Activated CD4-positive, alpha-beta T cell treated with anti-CD3 and anti-CD28 coated beads, Interleukin-2, amount 50 U/mL, for 48 hours (primary cell): ENCODE measurements at regions not wholly inside any gene's neighbourhood (a gene's known extent, or its start where the extent isn't known, plus 50 kb on each side); places are given as distances from the start of the nearest gene placed in this dataset.

ENCODE experiments used
- DNase-seq, 2 experiments: peaks; one replicate each; pipeline ENCODE4 v3.0.0-alpha.2; 2020

DNA sequence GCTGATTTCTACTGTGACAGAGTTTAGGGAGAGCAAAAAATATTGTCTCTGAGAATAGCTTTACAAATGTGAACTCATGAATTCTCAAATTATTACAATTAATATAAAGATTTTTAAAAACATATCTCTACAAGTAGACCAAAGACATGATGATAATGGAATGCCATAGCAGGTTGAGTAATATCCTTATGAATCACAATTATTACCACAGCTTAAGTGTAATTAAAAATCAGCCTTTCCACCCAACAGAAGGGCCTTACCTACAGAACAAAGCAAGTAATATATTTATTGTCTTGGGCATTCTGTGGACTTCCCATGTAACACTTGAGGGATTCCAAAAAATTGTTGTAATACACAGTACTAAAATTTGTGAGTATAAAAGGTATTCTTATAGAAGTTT, 1099.6 kb upstream of the GJE1 start:
- no peak for DNase-seq

GRCh38 chr6:141029908-141030307, 1102.8 kb upstream of the GJE1 start:
- DNase-seq = no peak

DNA sequence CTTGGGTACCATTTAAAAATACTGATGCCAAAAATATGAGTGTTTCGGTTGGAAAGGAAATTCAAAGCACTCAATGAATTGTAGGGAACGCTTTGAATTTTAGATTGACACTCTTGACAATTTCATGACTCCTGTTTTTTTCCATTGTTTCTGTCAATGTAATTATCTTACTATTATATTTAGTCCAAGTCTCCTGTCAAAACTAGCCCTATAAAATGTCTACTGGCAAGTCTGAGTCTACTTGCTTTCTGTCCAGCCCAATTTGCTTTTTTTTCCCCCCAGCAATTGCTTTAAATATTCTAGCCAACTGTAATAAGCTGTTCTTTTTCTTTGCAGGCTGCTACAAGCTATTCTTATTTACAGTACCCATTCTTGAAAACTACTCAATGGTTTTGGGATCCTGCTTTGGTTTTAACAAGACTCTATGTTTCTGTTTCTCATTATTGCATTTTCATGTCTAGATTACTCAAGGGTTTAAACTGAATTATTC, 1103.9 kb upstream of the GJE1 start:
- DNase-seq = no peak

GRCh38 chr6:141026504-141026903, 1106.2 kb upstream of the GJE1 start:
- DNase-seq = no peak

- no peak for DNase-seq
Measured at GRCh38 chr6:141024526-141024925, 1108.2 kb upstream of the GJE1 start.

DNA sequence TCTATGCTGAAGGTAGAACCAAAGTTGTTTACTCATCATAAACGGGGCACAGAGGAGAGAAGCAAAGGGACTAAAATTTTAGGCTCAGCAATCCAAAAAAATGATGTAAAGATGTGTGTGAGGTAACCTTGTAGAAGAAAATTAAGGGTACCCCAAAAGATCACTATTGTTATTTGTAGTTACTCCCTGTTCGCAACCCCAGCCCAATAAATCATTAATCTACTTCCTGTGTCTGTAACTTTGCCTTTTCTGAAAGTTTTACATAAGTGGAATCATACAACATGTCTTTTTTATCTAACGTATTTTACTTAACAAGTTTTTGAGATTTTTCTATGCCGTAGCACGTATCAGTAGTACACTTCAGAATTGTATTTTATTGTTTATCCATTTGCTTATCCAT, 1114.8 kb upstream of the GJE1 start:
- DNase-seq = no peak

DNA sequence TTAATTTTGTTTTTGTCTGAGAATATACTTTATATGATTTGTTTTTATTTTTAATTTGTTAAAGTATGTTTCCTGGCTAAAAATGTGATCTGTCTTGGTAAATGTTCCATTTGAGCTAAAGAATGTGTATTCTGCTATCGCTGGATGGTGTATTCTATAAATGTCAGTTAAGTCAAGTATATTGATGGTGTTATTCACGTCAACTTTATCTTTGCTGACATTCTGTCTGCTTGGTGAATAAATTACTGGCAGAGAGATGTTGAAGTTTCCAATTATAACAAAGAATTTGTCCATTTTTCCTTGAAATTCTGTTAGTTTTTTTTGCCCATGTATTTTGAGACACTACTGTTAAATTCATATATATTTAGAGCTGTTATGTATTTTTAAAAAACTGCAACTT, 1131.8 kb upstream of the GJE1 start:
- no peak for DNase-seq

DNA sequence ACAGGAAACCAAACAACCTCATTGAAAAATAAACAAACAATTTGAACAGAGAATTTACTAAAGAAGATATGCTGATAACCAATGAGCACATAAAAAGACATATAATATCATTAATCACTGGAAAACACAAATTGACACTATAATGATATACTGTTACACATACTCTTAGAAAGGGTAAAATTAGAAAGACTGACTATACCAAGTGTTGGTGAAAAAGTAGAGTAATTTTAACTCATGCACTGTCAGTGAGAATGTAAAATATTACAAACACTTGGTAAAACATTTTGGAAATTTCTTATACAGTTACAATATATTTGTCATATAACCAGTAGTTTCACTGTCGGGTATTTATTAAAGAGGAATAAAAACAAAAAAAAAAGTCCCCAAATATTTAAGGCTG, 1139.2 kb upstream of the GJE1 start:
- no peak for DNase-seq

DNA sequence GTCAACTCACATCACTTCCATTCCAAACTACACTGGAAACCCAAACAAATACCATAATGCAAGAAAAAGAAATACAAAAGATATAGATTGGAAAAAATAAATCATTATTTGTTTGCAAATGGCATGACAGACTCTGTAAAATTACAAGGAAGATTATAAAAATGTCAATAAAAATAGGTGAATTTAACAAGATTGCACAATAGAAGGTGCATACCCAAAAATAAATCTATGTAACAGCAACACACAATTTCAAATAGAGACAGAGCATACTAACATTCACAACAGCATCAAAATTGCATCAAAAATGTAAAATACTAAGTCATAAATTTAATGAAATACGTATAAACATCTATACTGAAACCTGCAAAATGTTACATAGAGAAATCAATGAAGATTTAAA, 1140.0 kb upstream of the GJE1 start:
- no peak for DNase-seq

- no peak for DNase-seq
Measured at GRCh38 chr6:140988780-140989179, 1143.9 kb upstream of the GJE1 start.

DNA sequence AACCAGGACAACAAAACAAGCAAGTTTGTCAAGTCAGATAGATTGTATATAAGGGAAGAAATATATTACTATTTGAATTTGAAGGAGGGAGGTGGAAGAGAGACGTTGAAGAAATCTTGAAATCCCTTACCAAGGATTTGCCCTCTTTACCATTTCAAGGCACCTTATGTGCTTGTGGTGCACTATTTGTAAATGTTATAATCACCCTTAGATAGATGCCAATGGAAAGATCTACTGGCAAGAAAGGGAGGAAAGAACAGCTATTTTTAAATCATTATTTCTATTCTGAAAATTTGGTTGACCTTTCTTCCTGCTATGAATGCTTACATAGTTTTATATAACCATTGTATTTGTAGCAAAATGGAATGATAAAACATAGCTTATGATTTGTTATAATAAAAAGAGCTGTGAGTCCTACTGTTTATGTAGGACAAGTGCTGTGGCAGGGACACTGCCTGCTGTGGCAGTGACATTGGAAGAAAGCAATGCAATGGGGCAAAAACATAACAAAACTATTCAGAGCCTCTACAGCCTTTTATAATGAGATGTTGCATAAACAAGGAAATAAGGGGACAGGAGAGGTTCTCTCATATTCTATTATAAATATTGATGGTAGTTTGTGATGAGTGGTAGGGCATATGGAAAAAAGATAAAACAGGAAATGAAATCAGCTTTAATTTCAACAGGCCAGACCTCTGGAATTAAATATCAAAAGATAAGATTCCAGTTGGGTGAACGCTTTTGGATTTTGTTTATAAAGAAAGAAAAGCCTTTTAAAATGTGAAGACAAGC, 1145.2 kb upstream of the GJE1 start:
- DNase-seq = no peak

DNA sequence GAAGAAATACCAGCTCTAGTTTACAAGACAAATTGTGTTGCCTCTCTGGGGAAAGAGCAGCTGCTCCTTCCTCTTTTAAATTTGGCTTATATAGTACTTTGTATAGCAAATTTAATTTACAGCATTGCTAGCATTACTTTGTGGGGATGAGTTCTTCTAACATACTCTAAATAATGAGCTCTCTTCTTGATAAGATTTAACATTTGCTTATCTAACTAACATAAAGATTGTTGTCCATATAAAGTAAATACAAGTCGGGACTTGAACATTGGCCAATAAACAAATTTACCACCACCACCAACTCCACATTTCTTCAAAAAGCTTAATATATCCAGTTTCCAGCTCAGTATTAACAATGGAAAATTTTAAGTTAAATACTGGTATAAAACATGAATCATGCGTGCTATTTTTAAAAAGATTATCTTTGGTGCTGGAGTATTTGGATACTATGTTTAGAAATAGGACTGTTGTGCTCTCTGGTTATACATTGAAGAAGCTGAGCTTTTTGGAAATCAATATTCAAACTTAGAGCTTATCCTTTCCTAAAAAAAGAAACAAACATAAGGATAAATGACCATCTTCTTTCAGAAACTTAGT, 1146.9 kb upstream of the GJE1 start:
- DNase-seq = no peak

DNA sequence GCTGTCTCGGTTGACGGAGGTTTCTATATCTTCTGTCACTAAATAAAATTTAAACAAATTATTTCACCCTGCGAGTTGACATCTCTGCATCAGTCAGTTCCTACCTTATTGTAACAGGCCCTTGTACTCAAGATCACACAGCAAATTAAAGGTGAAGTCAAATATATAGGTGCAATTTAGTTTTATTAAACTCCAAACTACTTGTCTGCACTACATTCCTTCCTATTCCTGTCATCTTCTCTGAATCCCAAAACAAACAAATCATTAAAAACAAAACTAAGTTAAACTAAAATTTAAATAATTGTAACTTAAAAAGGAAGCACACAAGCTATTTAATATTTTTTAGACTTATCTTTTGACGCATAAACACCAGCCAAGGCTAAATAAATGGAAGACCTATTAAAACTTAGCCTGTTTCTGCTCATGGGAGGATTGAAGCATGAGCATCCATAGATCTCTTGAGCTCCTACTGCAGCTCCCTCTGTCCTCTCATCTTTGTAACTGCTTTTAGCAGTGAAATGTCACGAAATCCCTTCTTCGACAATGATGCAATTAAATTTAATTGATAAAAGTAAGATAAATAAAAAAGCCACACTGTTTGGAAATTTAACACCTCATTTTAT, 1152.3 kb upstream of the GJE1 start:
- no peak for DNase-seq

DNA sequence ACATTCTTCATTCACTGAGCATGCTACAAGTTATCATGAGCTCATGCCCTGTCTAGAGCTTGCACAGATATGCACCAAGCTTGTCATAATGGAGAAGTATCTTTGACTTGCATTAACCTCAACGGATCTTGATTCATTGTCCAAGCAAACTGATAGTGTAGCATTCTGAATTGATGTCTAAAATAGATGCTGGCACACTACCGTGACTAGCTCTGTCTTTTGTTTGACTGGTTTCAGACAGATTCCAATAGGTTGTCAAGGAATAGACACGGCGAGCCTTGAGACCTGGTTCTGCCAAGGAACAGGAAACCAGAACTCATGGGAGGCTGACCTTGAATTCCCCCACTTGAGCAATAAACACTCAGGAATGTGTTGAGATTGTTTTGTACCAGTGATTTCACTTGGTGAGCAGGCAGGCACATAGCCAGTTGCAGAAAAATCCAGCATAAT, 1153.1 kb upstream of the GJE1 start:
- no peak for DNase-seq

DNA sequence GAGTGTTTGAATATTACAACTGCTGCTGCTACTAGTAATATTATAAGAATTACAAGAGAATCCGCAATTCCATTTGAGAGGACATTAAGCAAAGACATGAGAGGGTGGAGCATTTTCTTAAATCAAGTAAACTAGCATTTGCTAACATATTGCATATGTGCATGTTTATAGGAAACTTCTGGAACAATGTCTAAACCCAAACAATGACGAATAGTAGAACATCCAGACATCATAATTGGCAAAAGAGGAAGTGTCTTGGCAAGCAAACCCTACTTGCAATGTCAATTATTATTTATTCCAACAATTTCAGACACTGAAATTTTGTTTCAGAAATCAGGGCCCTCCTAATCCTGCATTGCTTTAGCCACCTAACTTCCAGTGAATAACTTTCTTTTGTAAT, 1155.3 kb upstream of the GJE1 start:
- no peak for DNase-seq

DNA sequence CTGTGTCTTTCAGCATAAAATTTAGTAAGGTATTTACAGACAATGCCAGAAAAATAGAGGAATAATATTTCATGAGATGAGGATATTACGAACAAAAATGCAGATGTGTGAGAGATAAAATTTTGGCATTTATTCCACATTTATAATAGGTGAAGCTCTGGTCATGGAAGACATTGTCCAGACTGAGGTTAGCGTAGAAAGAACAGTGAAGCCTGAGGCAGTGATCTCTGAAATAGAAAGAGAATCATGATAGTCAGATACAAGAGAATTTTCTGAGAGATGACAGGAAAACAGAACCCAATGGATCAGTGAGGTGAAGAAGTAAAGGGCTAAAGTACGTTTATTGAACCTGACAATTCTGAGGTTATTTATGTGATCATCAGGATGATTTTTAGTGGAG, 1155.9 kb upstream of the GJE1 start:
- DNase-seq = no peak

- no peak for DNase-seq
Measured at GRCh38 chr6:140970485-140970884, 1162.2 kb upstream of the GJE1 start.

- DNase-seq = no peak
Measured at GRCh38 chr6:140968062-140968461, 1164.7 kb upstream of the GJE1 start.

DNA sequence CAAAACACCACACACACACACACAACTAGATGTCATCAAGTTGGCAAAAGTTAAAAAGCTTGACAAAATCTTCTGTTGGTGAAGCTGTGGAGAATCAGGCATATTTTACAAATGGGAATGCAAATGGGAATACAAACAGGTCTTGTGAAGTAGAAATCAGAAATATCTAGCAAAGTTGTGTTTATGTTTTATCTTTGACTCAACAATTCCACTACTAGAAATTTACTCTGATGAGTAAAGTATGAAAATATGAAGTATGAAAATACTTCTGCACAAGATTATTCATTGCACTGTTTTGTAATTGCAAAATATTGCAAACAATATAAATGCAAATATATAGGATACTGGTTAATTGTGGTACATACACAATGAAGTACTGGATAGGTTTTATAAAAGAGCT, 1166.0 kb upstream of the GJE1 start:
- DNase-seq = no peak

GRCh38 chr6:140960566-140960965, 1172.2 kb upstream of the GJE1 start:
- DNase-seq = no peak

DNA sequence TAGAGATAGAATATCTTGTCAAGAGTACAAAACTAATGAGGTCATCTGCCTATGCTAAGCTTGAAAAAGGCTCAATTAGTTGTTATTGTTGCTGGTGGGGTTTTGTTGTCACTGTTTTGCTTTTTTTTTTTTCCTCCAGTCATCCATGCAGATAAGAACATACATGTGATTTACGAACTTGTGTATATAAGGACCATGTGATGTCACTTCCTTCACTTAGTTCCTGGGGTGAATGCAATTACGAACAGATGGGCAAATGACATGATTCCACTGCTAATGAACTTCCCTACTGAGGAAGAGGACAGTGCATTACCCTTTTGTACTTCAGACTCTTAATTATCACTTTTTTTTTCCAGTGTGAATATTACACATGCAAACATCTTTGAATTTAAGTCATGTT, 1175.3 kb upstream of the GJE1 start:
- DNase-seq = no peak

GRCh38 chr6:140956571-140957369, 1176.0 kb upstream of the GJE1 start:
- no peak for DNase-seq

GRCh38 chr6:140940251-140940925, 1192.3 kb upstream of the GJE1 start:
- no peak for DNase-seq
